ENCODE measurements at regions not wholly inside any gene's neighbourhood (a gene's known extent, or its start where the extent isn't known, plus 50 kb on each side); places are given as distances from the start of the nearest gene placed in this dataset.

- TF ChIP-seq CTCF (IDR thresholded peaks at IDR 0.05) (no peak), POLR2A (IDR thresholded peaks at IDR 0.05) (no peak)
Measured at GRCh38 chr3:117754058-117754457, 1044.5 kb downstream of the TUSC7 start.
